NCI-H1436 (cell line): ENCODE measurements at regions not wholly inside any gene's neighbourhood (a gene's known extent, or its start where the extent isn't known, plus 50 kb on each side); places are given as distances from the start of the nearest gene placed in this dataset.

Source experiments
- DNase-seq: peaks from one replicate; lab custom pipeline; 2025; lab: John Stamatoyannopoulos, UW

- DNase-seq: no peak
Measured at GRCh38 chr5:8641786-8642505, 773.0 kb downstream of the MTRR start.

GRCh38 chr5:8644377-8644776 is 775.4 kb downstream of the MTRR start:
- no peak for DNase-seq

- DNase-seq: no peak
Measured at GRCh38 chr5:8647111-8647510, 778.2 kb downstream of the MTRR start.

- no peak for DNase-seq
Measured at GRCh38 chr5:8650186-8650585, 781.2 kb downstream of the MTRR start.

GRCh38 chr5:8660133-8660893 is 791.4 kb downstream of the MTRR start:
- no peak for DNase-seq

- DNase-seq: no peak
Measured at GRCh38 chr5:8663374-8663773, 794.4 kb downstream of the MTRR start.

GRCh38 chr5:8675182-8675581 is 806.2 kb downstream of the MTRR start:
- DNase-seq: no peak

- DNase-seq: no peak
Measured at GRCh38 chr5:8676695-8677094, 807.7 kb downstream of the MTRR start.

- DNase-seq: no peak
Measured at GRCh38 chr5:8682381-8682780, 813.4 kb downstream of the MTRR start.

- no peak for DNase-seq
Measured at GRCh38 chr5:8683496-8683895, 814.5 kb downstream of the MTRR start.

- DNase-seq: no peak
Measured at GRCh38 chr5:8685704-8686103, 816.8 kb downstream of the MTRR start.

- no peak for DNase-seq
Measured at GRCh38 chr5:8686707-8687106, 817.8 kb downstream of the MTRR start.

- no peak for DNase-seq
Measured at GRCh38 chr5:8689773-8690172, 820.8 kb downstream of the MTRR start.

GRCh38 chr5:8691221-8691620 is 822.3 kb downstream of the MTRR start:
- DNase-seq: no peak

GRCh38 chr5:8693341-8693844 is 824.4 kb downstream of the MTRR start:
- DNase-seq: no peak

- DNase-seq: no peak
Measured at GRCh38 chr5:8694545-8694944, 825.6 kb downstream of the MTRR start.

GRCh38 chr5:8695902-8696845 is 827.2 kb downstream of the MTRR start:
- no peak for DNase-seq

- no peak for DNase-seq
Measured at GRCh38 chr5:8700222-8700621, 831.3 kb downstream of the MTRR start.

GRCh38 chr5:8700671-8701070 is 831.7 kb downstream of the MTRR start:
- DNase-seq: no peak

GRCh38 chr5:8701251-8701650 is 832.3 kb downstream of the MTRR start:
- no peak for DNase-seq

GRCh38 chr5:8710426-8710930 is 835.4 kb downstream of the SEMA5A start:
- DNase-seq: no peak

GRCh38 chr5:8714198-8714597 is 831.7 kb downstream of the SEMA5A start:
- DNase-seq: no peak
